Pancreas (tissue), 10 donors: ENCODE measurements at regions not wholly inside any gene's neighbourhood (a gene's known extent, or its start where the extent isn't known, plus 50 kb on each side); places are given as distances from the start of the nearest gene placed in this dataset.
A peak's percentile ranks its signal among the peaks of the same experiment; 100 is the strongest.
"Not testable (repeated sequence)": the region's sequence is repeated elsewhere in the genome, so short reads cannot be mapped to it uniquely, and the experiment has no call there.

ENCODE experiments used
- ATAC-seq, 4 donors: fragments of 200-7000 bp; cut with Tn5 transposase; one replicate each; pipeline versions ENCODE4 v1.8.0 to v1.9.1; 2020; ENCODE audit warnings: mild to moderate bottlenecking in 4 of 4, moderate library complexity in 4 of 4
- DNase-seq, 6 donors: peaks; one replicate each; pipeline ENCODE4 v3.0.0-alpha.2; 2020
- FAIRE-seq: peaks from 2 replicates; lab custom pipeline; 2012; peaks lifted over from hg19 to GRCh38; lab: Jason Lieb, UNC
- H3K27ac ChIP-seq, 4 donors: fragments of 200-600 bp; sonication (generic); 1 replicate in 3 of 4; 2 replicates in 1 of 4; pipeline versions ENCODE4 v1.5.0 to v1.8.0; 2020
- H3K27me3 ChIP-seq, 4 donors: fragments of 200-600 bp; one replicate each; pipeline ENCODE4 v1.8.0; 2021
- H3K36me3 ChIP-seq, 3 donors: fragments of 200-600 bp; sonication (generic) in 1 of 3; one replicate each; pipeline versions ENCODE4 v1.5.0 to v1.8.0; 2020 to 2021
- H3K4me1 ChIP-seq, 3 donors: fragments of 200-600 bp; one replicate each; pipeline ENCODE4 v1.8.0; 2021
- H3K4me3 ChIP-seq, 4 donors: fragments of 200-600 bp; sonication (generic) in 2 of 4; one replicate each; pipeline versions ENCODE4 v1.5.0 to v1.8.0; 2020 to 2021
- H3K9me3 ChIP-seq, 4 donors: fragments of 200-600 bp; one replicate each; pipeline ENCODE4 v1.8.0; 2021
- CTCF ChIP-seq, 4 donors: fragments of 200-600 bp; sonication (generic) in 3 of 4; IDR thresholded peaks; one replicate each; pipeline versions ENCODE4 v1.5.0 to v1.8.0; 2021; ENCODE audit warnings: antibody characterized with exemption in 4 of 4
- WGBS, 2 donors: extraction: QIAGEN DNeasy Blood & Tissue Kit; methylation state at CpG; one replicate each; pipeline ENCODE4 v1.1.7; 2013; 5-methylcytosine and 5-hydroxymethylcytosine counted together
- intact Hi-C, 3 donors: fragments of 100-400 bp; cut with DNase I; formaldehyde crosslinking; loops; one replicate each; pipeline versions ENCODE4 v1.11.1 to v1.14.2; 2022
- donor health status: healthy with polysubstance abuse.
- donor health status: DM: no; HTN: no; CAD: no; lungs with moderate emphysema.
- donor health status: DM: no; HTN: no; CAD: no.
- donor health status: control.
- donor health status: control.
- donor health status: Bipolar disorder and iron deficiency.
- donor health status: DM: yes; HTN: yes; CAD: no.
- donor health status: DM: no; HTN: no; CAD: no.
- donor health status: DM: no; HTN: no; CAD: no.
- donor health status: DM: yes; HTN: yes; CAD: no.

DNA sequence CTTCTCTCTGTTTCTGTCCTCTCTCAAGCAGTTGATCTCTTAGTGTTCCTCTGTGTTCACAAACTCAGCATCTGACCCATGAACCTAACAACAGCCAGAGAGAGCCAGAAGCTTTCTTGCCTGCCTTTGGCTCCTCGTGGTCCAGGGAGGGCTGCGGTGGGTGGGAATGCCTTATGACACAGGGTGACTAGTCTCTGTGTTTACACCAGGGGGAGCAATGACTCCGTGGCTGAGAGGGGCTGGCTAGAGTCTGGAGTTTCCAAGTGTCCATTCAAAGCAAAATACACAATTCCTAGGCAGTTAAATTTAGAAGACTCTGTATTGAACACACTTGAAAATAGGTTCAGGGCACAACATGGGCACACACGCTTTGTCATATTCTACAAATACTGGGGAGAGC is 370.0 kb upstream of the FRG2C start:
- DNase-seq: peak; percentile 16 to 64 (median 36)
- peak; percentile 98 to 100 (median 99) for ATAC-seq
- H3K4me3 ChIP-seq: no peak overlapping the region
- H3K27ac ChIP-seq: no peak overlapping the region
- peak; percentile 31 to 54 (median 46) for TF ChIP-seq CTCF (IDR thresholded peaks at IDR 0.05)
- no peaks in the 10 kb centered on the region for H3K27me3 ChIP-seq
- 4 to 5% methylated on average over 4 of the region's 4 CpGs for WGBS, 2 donors
- H3K9me3 ChIP-seq: no peaks in the 10 kb centered on the region
- FAIRE-seq: peak; percentile 29
- H3K36me3 ChIP-seq: no peaks in the 10 kb centered on the region
- peaks cover 0 to 5% (median 0%) of the 10 kb centered on the region in 3 donors for H3K4me1 ChIP-seq
- intact Hi-C loops: loop anchor here in 1 of 3 donors (10.0 kb wide), 1 partner anchor 131 kb away; no protein-coding TSS in a partner anchor

DNA sequence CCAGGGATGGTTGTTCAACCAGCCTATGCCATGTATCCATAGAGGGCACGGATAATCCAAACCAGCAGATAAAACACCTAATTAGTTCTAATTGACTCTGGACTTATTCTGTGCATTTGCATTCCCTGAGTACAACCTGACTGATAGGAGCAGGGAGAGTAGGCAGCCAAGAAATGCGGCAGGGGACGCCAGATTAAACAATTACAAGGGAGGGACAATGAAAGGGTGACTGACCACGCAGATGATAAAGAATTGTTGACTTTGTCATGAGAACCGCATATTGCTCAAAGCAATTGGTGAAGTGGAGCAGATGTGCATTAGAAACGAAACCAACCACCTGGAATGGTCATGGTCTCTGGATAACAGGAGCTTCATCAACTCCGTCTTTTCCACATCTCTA is 369.1 kb upstream of the FRG2C start:
- FAIRE-seq: no peak
- intact Hi-C loops: loop anchor here in 2 of 3 donors (5.0 to 10.0 kb wide), 2 partner anchors 127 to 130 kb away; no protein-coding TSS in a partner anchor
- no peak overlapping the region for H3K4me3 ChIP-seq
- no peaks in the 10 kb centered on the region for H3K36me3 ChIP-seq
- peaks cover 0 to 5% (median 0%) of the 10 kb centered on the region in 3 donors for H3K4me1 ChIP-seq
- peak; percentile 63 to 81 (median 78) for ATAC-seq
- WGBS, 2 donors: 18 to 21% methylated on average over 7 of the region's 7 CpGs
- H3K27me3 ChIP-seq: no peaks in the 10 kb centered on the region
- H3K27ac ChIP-seq: no peak overlapping the region
- no peaks in the 10 kb centered on the region for H3K9me3 ChIP-seq
- DNase-seq: peak in 2 of 6 donors; percentile 9 to 15
- TF ChIP-seq CTCF (IDR thresholded peaks at IDR 0.05): no peak

GRCh38 chr3:75296858-75297257 is 367.3 kb upstream of the FRG2C start:
- intact Hi-C loops: loop anchor here in 2 of 3 donors (5.0 to 10.0 kb wide), 2 partner anchors 125 to 128 kb away; no protein-coding TSS in a partner anchor
- no peaks in the 10 kb centered on the region for H3K36me3 ChIP-seq
- H3K4me3 ChIP-seq: no peak overlapping the region
- no peak for ATAC-seq
- H3K27me3 ChIP-seq: peaks cover 0 to 3% (median 0%) of the 10 kb centered on the region in 4 donors
- H3K27ac ChIP-seq: no peak overlapping the region
- no peak for DNase-seq
- 27 to 28% methylated on average over 3 of the region's 3 CpGs for WGBS, 2 donors
- no peaks in the 10 kb centered on the region for H3K9me3 ChIP-seq
- H3K4me1 ChIP-seq: peaks cover 0 to 5% (median 0%) of the 10 kb centered on the region in 3 donors
- FAIRE-seq: no peak
- TF ChIP-seq CTCF (IDR thresholded peaks at IDR 0.05): no peak

GRCh38 chr3:75300606-75301005 is 363.5 kb upstream of the FRG2C start:
- peaks cover 0 to 3% (median 0%) of the 10 kb centered on the region in 4 donors for H3K27me3 ChIP-seq
- FAIRE-seq (no peak), ATAC-seq (no peak), DNase-seq (no peak)
- TF ChIP-seq CTCF (IDR thresholded peaks at IDR 0.05): no peak
- WGBS, 2 donors: 58 to 73% methylated on average over 3 of the region's 3 CpGs
- H3K9me3 ChIP-seq: no peaks in the 10 kb centered on the region
- no peaks in the 10 kb centered on the region for H3K36me3 ChIP-seq
- H3K4me3 ChIP-seq: no peak overlapping the region
- H3K4me1 ChIP-seq: no peaks in the 10 kb centered on the region
- intact Hi-C loops: no loop called here
- H3K27ac ChIP-seq: no peak overlapping the region

DNA sequence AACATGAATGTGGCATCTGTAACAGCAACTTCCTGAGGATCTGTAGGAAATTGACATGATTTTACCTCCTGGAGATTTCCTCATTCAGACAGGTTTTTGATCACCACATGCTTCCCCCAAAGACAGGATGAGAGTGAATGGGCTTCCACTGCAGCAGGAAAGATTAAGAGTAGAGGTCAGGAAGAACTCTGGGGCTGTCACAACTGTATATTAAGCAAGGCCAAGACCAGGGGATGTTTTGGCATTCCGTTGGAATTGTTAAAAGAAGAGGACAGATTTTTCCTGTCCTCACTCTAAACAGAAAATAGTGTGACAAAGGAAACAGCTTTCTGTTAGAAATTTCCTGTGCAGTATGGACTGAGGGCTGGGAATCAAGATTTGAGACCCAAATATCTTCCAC is 363.1 kb upstream of the FRG2C start:
- H3K27ac ChIP-seq, H3K4me3 ChIP-seq, FAIRE-seq, H3K27me3 ChIP-seq, H3K9me3 ChIP-seq, DNase-seq, intact Hi-C loops, H3K36me3 ChIP-seq, H3K4me1 ChIP-seq, ATAC-seq: not testable (repeated sequence)
- WGBS, 2 donors: 37 to 55% methylated on average over 1 of the region's 1 CpG
